Uterus (tissue), 2 donors: ENCODE measurements at regions not wholly inside any gene's neighbourhood (a gene's known extent, or its start where the extent isn't known, plus 50 kb on each side); places are given as distances from the start of the nearest gene placed in this dataset.

Experiments used
- CTCF ChIP-seq, 4 experiments: fragments of 200-600 bp in 2 of 4; fragments of 450-650 bp in 2 of 4; sonication (generic) in 2 of 4; IDR thresholded peaks; one replicate each; pipeline ENCODE4 v1.5.1; 2016 to 2019; ENCODE audit warnings: antibody characterized with exemption in 4 of 4, mild to moderate bottlenecking in 2 of 4, moderate library complexity in 1 of 4
- POLR2A ChIP-seq, 2 donors: fragments of 450-650 bp; IDR thresholded peaks; one replicate each; pipeline ENCODE4 v1.6.1; 2016; ENCODE audit warnings: antibody characterized with exemption in 2 of 2, mild to moderate bottlenecking in 1 of 2, moderate library complexity in 1 of 2

DNA sequence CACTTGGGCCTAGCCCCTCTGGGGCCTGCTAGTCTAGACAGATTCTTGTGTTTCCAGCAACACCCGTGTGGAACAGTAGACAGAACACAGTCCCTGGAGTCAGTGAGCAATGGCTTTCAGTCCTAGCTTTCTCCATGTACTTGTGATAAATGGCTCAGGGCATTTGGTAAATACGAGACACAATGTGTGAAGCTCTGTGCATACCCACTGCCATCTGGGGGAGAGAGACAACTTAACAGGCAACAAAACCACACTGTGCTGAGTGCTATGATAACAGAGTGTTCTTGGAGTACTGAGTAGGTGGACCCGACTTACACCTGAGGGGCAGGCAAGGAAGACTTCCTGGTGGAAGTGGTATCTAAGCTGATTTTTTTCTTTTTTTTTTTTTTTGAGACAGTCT, 86.3 kb upstream of the TBX3 start:
- TF ChIP-seq CTCF (IDR thresholded peaks at IDR 0.05) (no peak), POLR2A (IDR thresholded peaks at IDR 0.05) (no peak)
